ENCODE measurements at regions not wholly inside any gene's neighbourhood (a gene's known extent, or its start where the extent isn't known, plus 50 kb on each side); places are given as distances from the start of the nearest gene placed in this dataset.

DNA sequence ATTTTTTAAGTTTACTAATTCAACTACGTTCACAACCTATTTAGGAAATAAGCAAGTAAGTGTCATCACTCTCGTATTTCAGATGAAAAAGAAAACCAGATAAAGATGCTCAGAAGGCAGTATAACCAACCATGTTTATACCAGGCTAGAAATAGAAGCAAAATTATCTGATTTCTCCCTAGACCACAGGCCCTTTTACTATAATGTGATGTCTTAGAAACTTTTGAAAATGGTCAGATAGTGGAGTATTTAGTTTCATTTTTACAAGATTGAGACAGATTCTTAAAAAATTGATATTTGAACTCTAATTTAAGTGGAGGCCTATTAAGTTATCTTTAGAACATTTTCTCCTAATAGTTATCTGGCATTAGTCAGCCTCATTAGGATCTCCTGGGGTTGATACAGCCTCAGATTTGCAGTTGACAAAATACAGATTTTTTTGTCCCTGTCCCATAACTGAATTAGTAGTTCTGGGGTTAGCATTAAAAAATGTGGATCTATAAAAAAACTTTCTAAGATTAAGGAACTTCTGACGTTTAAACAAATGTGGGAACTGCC lies 818.7 kb upstream of the PCDH9 start:
- TF ChIP-seq CTCF (IDR thresholded peaks at IDR 0.05; ENCODE audit: low read length) (no peak), EZH2 (optimal IDR thresholded peaks at IDR 0.05; ENCODE audit: low read depth, low read length) (no peak), EZH2phosphoT487 (IDR thresholded peaks at IDR 0.05; ENCODE audit: low read length) (no peak)
